HepG2 (cell line): ENCODE measurements at regions not wholly inside any gene's neighbourhood (a gene's known extent, or its start where the extent isn't known, plus 50 kb on each side); places are given as distances from the start of the nearest gene placed in this dataset.

Source experiments
- AKAP8 ChIP-seq: sonication (generic); formaldehyde crosslinking; IDR thresholded peaks from 2 replicates; pipeline ENCODE4 v1.5.1; 2020; ENCODE audit warnings: mild to moderate bottlenecking, missing genetic modification reagents
- ARNT ChIP-seq: fragments of 450-650 bp; IDR thresholded peaks from 2 replicates; pipeline ENCODE4 v1.6.1; 2017
- CBFB ChIP-seq: sonication (generic); formaldehyde crosslinking; IDR thresholded peaks from 2 replicates; pipeline ENCODE4 v1.4.0; 2020; ENCODE audit warnings: missing genetic modification reagents
- CC2D1A ChIP-seq: sonication (generic); formaldehyde crosslinking; IDR thresholded peaks from 2 replicates; pipeline ENCODE4 v1.8.1; 2023; ENCODE audit warnings: mild to moderate bottlenecking, missing genetic modification reagents
- MBD4 ChIP-seq: IDR thresholded peaks from 2 replicates; pipeline ENCODE4 v1.6.1; 2012; ENCODE audit warnings: low read length, inconsistent platforms, borderline replicate concordance
- MEIS2 ChIP-seq: sonication (generic); formaldehyde crosslinking; IDR thresholded peaks from 2 replicates; pipeline ENCODE4 v1.9.0; 2021; ENCODE audit warnings: mild to moderate bottlenecking, missing genetic modification reagents
- MIXL1 ChIP-seq: IDR thresholded peaks from 2 replicates; pipeline ENCODE4 v1.6.1; 2016
- NR2C2 ChIP-seq: sonication (generic); formaldehyde crosslinking; IDR thresholded peaks from 2 replicates; pipeline ENCODE4 v1.4.0; 2020; ENCODE audit warnings: missing genetic modification reagents, mild to moderate bottlenecking, moderate library complexity, borderline replicate concordance
- POLR2A ChIP-seq, 2 experiments: IDR thresholded peaks; 2 replicates each; pipeline ENCODE4 v1.6.1; 2011; ENCODE audit warnings: low read depth in 2 of 2, low read length in 2 of 2, mild to moderate bottlenecking in 1 of 2, moderate library complexity in 1 of 2; ENCODE audit not compliant: insufficient read depth in 1 of 2
- STAT5B ChIP-seq: sonication (generic); formaldehyde crosslinking; IDR thresholded peaks from 2 replicates; pipeline ENCODE4 v1.4.0; 2020; ENCODE audit warnings: missing genetic modification reagents
- U2AF2 ChIP-seq: fragments of 200-400 bp; formaldehyde crosslinking; IDR thresholded peaks from 2 replicates; pipeline ENCODE4 v1.6.1; 2017; ENCODE audit warnings: low read depth, mild to moderate bottlenecking, low read length
- ZNF274 ChIP-seq: sonication (generic); formaldehyde crosslinking; IDR thresholded peaks from 2 replicates; pipeline ENCODE4 v1.5.1; 2020; ENCODE audit warnings: mild to moderate bottlenecking, missing genetic modification reagents
- TF ChIP-seq, protein P1 (sequence below): sonication (generic); formaldehyde crosslinking; IDR thresholded peaks from 2 replicates; pipeline ENCODE4 v1.8.1; 2023; ENCODE audit warnings: missing genetic modification reagents, mild to moderate bottlenecking, borderline replicate concordance
- TF ChIP-seq, protein P2 (sequence below): sonication (generic); formaldehyde crosslinking; IDR thresholded peaks from 2 replicates; pipeline ENCODE4 v1.5.0; 2020; ENCODE audit warnings: mild to moderate bottlenecking, missing genetic modification reagents, moderate library complexity

DNA sequence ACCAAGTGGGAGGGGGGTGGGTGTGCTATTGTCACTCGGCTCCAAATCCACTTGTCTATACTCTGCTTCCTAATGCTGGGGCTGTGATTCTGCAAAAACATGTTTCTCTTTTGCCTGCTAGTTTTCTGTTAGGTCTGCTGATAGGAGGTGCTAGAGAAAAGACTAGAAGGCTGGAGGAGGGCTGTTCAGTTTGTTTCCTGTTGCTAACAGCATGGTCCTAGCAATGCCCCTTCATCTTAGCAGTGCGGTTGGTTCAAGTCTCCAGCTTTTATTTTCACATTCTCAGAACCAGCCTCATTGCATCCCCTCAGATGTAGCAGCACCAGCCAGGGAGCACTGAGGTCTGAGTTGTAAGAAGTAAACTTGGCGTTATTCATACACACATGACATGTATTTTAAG lies 310.2 kb downstream of the YTHDC2 start:
- no peak for TF ChIP-seq U2AF2
- TF ChIP-seq, protein P1, sequence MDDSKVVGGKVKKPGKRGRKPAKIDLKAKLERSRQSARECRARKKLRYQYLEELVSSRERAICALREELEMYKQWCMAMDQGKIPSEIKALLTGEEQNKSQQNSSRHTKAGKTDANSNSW (CRISPR knock-in tag), result no peak
- TF ChIP-seq STAT5B, result no peak
- TF ChIP-seq, protein P2, sequence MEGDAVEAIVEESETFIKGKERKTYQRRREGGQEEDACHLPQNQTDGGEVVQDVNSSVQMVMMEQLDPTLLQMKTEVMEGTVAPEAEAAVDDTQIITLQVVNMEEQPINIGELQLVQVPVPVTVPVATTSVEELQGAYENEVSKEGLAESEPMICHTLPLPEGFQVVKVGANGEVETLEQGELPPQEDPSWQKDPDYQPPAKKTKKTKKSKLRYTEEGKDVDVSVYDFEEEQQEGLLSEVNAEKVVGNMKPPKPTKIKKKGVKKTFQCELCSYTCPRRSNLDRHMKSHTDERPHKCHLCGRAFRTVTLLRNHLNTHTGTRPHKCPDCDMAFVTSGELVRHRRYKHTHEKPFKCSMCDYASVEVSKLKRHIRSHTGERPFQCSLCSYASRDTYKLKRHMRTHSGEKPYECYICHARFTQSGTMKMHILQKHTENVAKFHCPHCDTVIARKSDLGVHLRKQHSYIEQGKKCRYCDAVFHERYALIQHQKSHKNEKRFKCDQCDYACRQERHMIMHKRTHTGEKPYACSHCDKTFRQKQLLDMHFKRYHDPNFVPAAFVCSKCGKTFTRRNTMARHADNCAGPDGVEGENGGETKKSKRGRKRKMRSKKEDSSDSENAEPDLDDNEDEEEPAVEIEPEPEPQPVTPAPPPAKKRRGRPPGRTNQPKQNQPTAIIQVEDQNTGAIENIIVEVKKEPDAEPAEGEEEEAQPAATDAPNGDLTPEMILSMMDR (CRISPR knock-in tag), result no peak
- no peak for TF ChIP-seq POLR2A (IDR thresholded peaks at IDR 0.05; ENCODE audit: insufficient read depth in 1 of 2, low read depth in 2 of 2, low read length in 2 of 2)
- TF ChIP-seq ARNT, result no peak
- no peak for TF ChIP-seq CC2D1A
- no peak for TF ChIP-seq MIXL1
- TF ChIP-seq CBFB (CRISPR knock-in tag), result no peak
- TF ChIP-seq NR2C2 (CRISPR knock-in tag), result no peak
- no peak for TF ChIP-seq AKAP8
- TF ChIP-seq ZNF274 (CRISPR knock-in tag), result no peak
- no peak for TF ChIP-seq MBD4
- no peak for TF ChIP-seq MEIS2 (CRISPR knock-in tag)
